HCT116 (cell line): ENCODE measurements at regions not wholly inside any gene's neighbourhood (a gene's known extent, or its start where the extent isn't known, plus 50 kb on each side); places are given as distances from the start of the nearest gene placed in this dataset.

Experiments
- ATAC-seq: fragments of 200-7000 bp; cut with Tn5 transposase; 2 replicates; pipeline ENCODE4 v1.9.1; 2020; ENCODE audit warnings: mild to moderate bottlenecking, moderate library complexity
- BruUV-seq: library from RNA; stranded (reverse); fragments of 400-500 nt; replicated peaks from 2 replicates; lab custom pipeline; 2021; lab: Mats Ljungman, UMichigan
- CTCF ChIA-PET: fragments of 300-600 bp; sonication (Branson Sonifier 250); formaldehyde crosslinking; loops from one replicate; lab custom pipeline; 2021; ENCODE audit warnings: antibody characterized with exemption; lab: Charles Lee
- POLR2A ChIA-PET: fragments of 300-600, 350-600 bp; sonication (Branson Sonifier 250); formaldehyde crosslinking; loops from one replicate; lab custom pipeline; 2021; ENCODE audit warnings: antibody characterized with exemption; lab: Charles Lee
- RAD21 ChIA-PET, 2 experiments: fragments of 300-600 bp; sonication (Branson Sonifier 250); formaldehyde crosslinking; loops; one replicate each; lab custom pipeline; 2023; ENCODE audit warnings: low total read pairs in 2 of 2; ENCODE audit not compliant: uncharacterized antibody in 2 of 2, unreplicated experiment in 2 of 2, low non-redundant PET in 1 of 2; lab: Charles Lee
- DNase-seq: peaks from one replicate; pipeline ENCODE4 v3.0.0-alpha.2; 2010; ENCODE audit warnings: low read depth, low spot score
- H2AFZ ChIP-seq: fragments of 200-600 bp; shearing (Covaris generic), sonication (generic); 2 replicates; pipeline ENCODE4 v1.6.1; 2017; ENCODE audit warnings: low read depth, mixed run types, mixed read lengths, antibody characterized with exemption, low read length; ENCODE audit not compliant: poor library complexity, severe bottlenecking
- H3K27ac ChIP-seq: 2 replicates; pipeline ENCODE4 v1.5.1; 2012; ENCODE audit warnings: low read depth, low read length
- H3K27me3 ChIP-seq: fragments of 200-600 bp; sonication (generic); 2 replicates; pipeline ENCODE4 v1.6.1; 2016; ENCODE audit warnings: mixed run types, low read length, mixed read lengths; ENCODE audit not compliant: insufficient read depth
- H3K36me3 ChIP-seq, 2 experiments: fragments of 200-500 bp in 1 of 2; fragments of 200-600 bp in 1 of 2; sonication (Bioruptor generic) in 1 of 2; sonication (generic) in 1 of 2; 2 replicates each; pipeline versions ENCODE4 v1.5.1 to v1.6.1; 2014 to 2016; ENCODE audit warnings: low read length in 2 of 2, inconsistent platforms in 1 of 2, mixed read lengths in 1 of 2, mixed run types in 1 of 2; ENCODE audit not compliant: insufficient read depth in 2 of 2, control insufficient read depth in 1 of 2
- H3K4me1 ChIP-seq, 2 experiments: fragments of 200-600 bp in 1 of 2; sonication (generic) in 1 of 2; 2 replicates each; pipeline versions ENCODE4 v1.5.1 to v1.6.1; 2012 to 2017; ENCODE audit warnings: low read length in 2 of 2, inconsistent platforms in 1 of 2, mild to moderate bottlenecking in 1 of 2, mixed read lengths in 1 of 2, mixed run types in 1 of 2, moderate library complexity in 1 of 2; ENCODE audit not compliant: insufficient read depth in 2 of 2, control insufficient read depth in 1 of 2
- H3K4me2 ChIP-seq: fragments of 200-600 bp; sonication (generic); 2 replicates; pipeline ENCODE4 v1.6.1; 2017; ENCODE audit warnings: mixed run types, low read length, mixed read lengths
- H3K4me3 ChIP-seq, 2 experiments: fragments of 200-600 bp in 1 of 2; sonication (generic) in 1 of 2; replicated peaks in 1 of 2; 2 replicates each; pipeline ENCODE4 v1.5.1; 2011 to 2016; ENCODE audit warnings: low read length in 2 of 2, control low read depth in 1 of 2, low read depth in 1 of 2, mild to moderate bottlenecking in 1 of 2, mixed read lengths in 1 of 2, mixed run types in 1 of 2
- H3K79me2 ChIP-seq: fragments of 200-600 bp; sonication (generic); 2 replicates; pipeline ENCODE4 v1.6.1; 2017; ENCODE audit warnings: mild to moderate bottlenecking, mixed run types, low read length, moderate library complexity, mixed read lengths; ENCODE audit not compliant: insufficient read depth
- H3K9ac ChIP-seq: fragments of 200-600 bp; sonication (generic); 2 replicates; pipeline ENCODE4 v1.6.1; 2016; ENCODE audit warnings: low read length, mixed read lengths
- H3K9me2 ChIP-seq: fragments of 200-600 bp; sonication (generic), shearing (Covaris generic); 2 replicates; pipeline ENCODE4 v1.6.1; 2017; ENCODE audit warnings: mixed run types, mild to moderate bottlenecking, moderate library complexity; ENCODE audit not compliant: insufficient read depth
- H3K9me3 ChIP-seq, 2 experiments: fragments of 200-500 bp in 1 of 2; fragments of 200-600 bp in 1 of 2; sonication (Bioruptor generic) in 1 of 2; sonication (generic) in 1 of 2; 2 replicates each; pipeline ENCODE4 v1.6.1; 2014 to 2017; ENCODE audit warnings: low read length in 2 of 2, mixed read lengths in 2 of 2, inconsistent platforms in 1 of 2, low read depth in 1 of 2, mild to moderate bottlenecking in 1 of 2, mixed run types in 1 of 2, moderate library complexity in 1 of 2; ENCODE audit not compliant: control insufficient read depth in 1 of 2, insufficient read depth in 1 of 2
- H4K20me1 ChIP-seq: fragments of 200-600 bp; sonication (generic), shearing (Covaris generic); 2 replicates; pipeline ENCODE4 v1.6.1; 2017; ENCODE audit warnings: mixed run types, mild to moderate bottlenecking, moderate library complexity; ENCODE audit not compliant: insufficient read depth
- CEBPB ChIP-seq: IDR thresholded peaks from 2 replicates; pipeline ENCODE4 v1.6.1; 2012; ENCODE audit warnings: low read depth
- ELF1 ChIP-seq: IDR thresholded peaks from 2 replicates; pipeline ENCODE4 v1.6.1; 2012; ENCODE audit warnings: low read depth, borderline replicate concordance
- EZH2phosphoT487 ChIP-seq: fragments of 200-600 bp; IDR thresholded peaks from 2 replicates; pipeline ENCODE4 v1.6.1; 2018; ENCODE audit warnings: antibody characterized with exemption, borderline replicate concordance
- JUND ChIP-seq: IDR thresholded peaks from 2 replicates; pipeline ENCODE4 v1.6.1; 2012
- ZNF274 ChIP-seq: fragments of 200-500 bp; sonication (Bioruptor generic); IDR thresholded peaks from 2 replicates; pipeline ENCODE4 v1.6.1; 2014; ENCODE audit warnings: mild to moderate bottlenecking, low read depth, low read length, inconsistent platforms
- intact Hi-C: fragments of 100-400 bp; cut with micrococcal nuclease; formaldehyde crosslinking; loops from 2 replicates; pipeline ENCODE4 v1.10.0; 2022
- TF ChIP-seq, protein P1 (sequence below): IDR thresholded peaks from 2 replicates; pipeline ENCODE4 v1.6.1; 2012; ENCODE audit warnings: low read depth

- H3K9ac ChIP-seq = no peak overlapping the region
- H3K27me3 ChIP-seq = no peaks in the 10 kb centered on the region
- no peak overlapping the region for H3K27ac ChIP-seq
- H2AFZ ChIP-seq = no peak overlapping the region
- H3K79me2 ChIP-seq = no peaks in the 10 kb centered on the region
- H4K20me1 ChIP-seq = no peaks in the 10 kb centered on the region
- H3K4me3 ChIP-seq = no peak overlapping the region
- no peak for ATAC-seq
- RAD21 ChIA-PET = no interaction called here
- DNase-seq = no peak
- TF ChIP-seq ZNF274 (no peak), ELF1 (no peak), CEBPB (no peak), EZH2phosphoT487 (no peak), JUND (no peak)
- TF ChIP-seq, protein P1, sequence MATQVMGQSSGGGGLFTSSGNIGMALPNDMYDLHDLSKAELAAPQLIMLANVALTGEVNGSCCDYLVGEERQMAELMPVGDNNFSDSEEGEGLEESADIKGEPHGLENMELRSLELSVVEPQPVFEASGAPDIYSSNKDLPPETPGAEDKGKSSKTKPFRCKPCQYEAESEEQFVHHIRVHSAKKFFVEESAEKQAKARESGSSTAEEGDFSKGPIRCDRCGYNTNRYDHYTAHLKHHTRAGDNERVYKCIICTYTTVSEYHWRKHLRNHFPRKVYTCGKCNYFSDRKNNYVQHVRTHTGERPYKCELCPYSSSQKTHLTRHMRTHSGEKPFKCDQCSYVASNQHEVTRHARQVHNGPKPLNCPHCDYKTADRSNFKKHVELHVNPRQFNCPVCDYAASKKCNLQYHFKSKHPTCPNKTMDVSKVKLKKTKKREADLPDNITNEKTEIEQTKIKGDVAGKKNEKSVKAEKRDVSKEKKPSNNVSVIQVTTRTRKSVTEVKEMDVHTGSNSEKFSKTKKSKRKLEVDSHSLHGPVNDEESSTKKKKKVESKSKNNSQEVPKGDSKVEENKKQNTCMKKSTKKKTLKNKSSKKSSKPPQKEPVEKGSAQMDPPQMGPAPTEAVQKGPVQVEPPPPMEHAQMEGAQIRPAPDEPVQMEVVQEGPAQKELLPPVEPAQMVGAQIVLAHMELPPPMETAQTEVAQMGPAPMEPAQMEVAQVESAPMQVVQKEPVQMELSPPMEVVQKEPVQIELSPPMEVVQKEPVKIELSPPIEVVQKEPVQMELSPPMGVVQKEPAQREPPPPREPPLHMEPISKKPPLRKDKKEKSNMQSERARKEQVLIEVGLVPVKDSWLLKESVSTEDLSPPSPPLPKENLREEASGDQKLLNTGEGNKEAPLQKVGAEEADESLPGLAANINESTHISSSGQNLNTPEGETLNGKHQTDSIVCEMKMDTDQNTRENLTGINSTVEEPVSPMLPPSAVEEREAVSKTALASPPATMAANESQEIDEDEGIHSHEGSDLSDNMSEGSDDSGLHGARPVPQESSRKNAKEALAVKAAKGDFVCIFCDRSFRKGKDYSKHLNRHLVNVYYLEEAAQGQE = no peak
- no peaks in the 10 kb centered on the region for H3K36me3 ChIP-seq
- CTCF ChIA-PET = no interaction called here
- BruUV-seq = no TSS peak
- H3K9me3 ChIP-seq = no peaks in the 10 kb centered on the region
- H3K9me2 ChIP-seq = no peaks in the 10 kb centered on the region
- POLR2A ChIA-PET = no interaction called here
- H3K4me1 ChIP-seq = no peaks in the 10 kb centered on the region
- intact Hi-C loops = no loop called here
- H3K4me2 ChIP-seq = no peak overlapping the region
Observed at GRCh38 chr13:99864627-99864990, 107.0 kb downstream of the ZIC5 start.
